GM12878 (cell line): ENCODE measurements at regions not wholly inside any gene's neighbourhood (a gene's known extent, or its start where the extent isn't known, plus 50 kb on each side); places are given as distances from the start of the nearest gene placed in this dataset.

ENCODE experiments used
- ATAC-seq: fragments of 200-7000 bp; cut with Tn5 transposase; 3 replicates; pipeline ENCODE4 v1.9.1; 2020; ENCODE audit warnings: mild to moderate bottlenecking, moderate library complexity
- BruUV-seq: library from RNA; stranded (reverse); fragments of 400-500 nt; replicated peaks from 2 replicates; lab custom pipeline; 2021; lab: Mats Ljungman, UMichigan
- CTCF ChIA-PET: fragments of 300-600 bp; sonication (Branson Sonifier 250); formaldehyde crosslinking; extraction: SDS; loops from one replicate; lab custom pipeline; 2021; ENCODE audit warnings: inconsistent platforms; lab: Yijun Ruan, JAX
- POLR2A ChIA-PET: fragments of 350-600 bp; formaldehyde crosslinking; extraction: SDS; loops from one replicate; lab custom pipeline; 2021; ENCODE audit warnings: inconsistent platforms; lab: Charles Lee
- RAD21 ChIA-PET: fragments of 300-600 bp; sonication (Branson Sonifier 250); formaldehyde crosslinking; loops from one replicate; lab custom pipeline; 2023; ENCODE audit warnings: antibody characterized with exemption; ENCODE audit not compliant: unreplicated experiment; lab: Charles Lee
- SMC1A ChIA-PET: fragments of 300-600 bp; sonication (Branson Sonifier 250); formaldehyde crosslinking; loops from one replicate; lab custom pipeline; 2023; ENCODE audit not compliant: unreplicated experiment, uncharacterized antibody; lab: Charles Lee
- DNase-seq: peaks from one replicate; pipeline ENCODE4 v3.0.0-alpha.2; 2011; ENCODE audit warnings: low read depth, low spot score
- FAIRE-seq: peaks from 3 replicates; lab custom pipeline; 2011; peaks lifted over from hg19 to GRCh38; lab: Jason Lieb, UNC
- H2AFZ ChIP-seq: 2 replicates; pipeline ENCODE4 v1.6.0; 2011; ENCODE audit warnings: low read depth, low read length, control low read depth; ENCODE audit not compliant: control insufficient read depth
- H3K27ac ChIP-seq: 2 replicates; pipeline ENCODE4 v1.5.1; 2011; ENCODE audit warnings: control low read depth; ENCODE audit not compliant: control insufficient read depth, insufficient read depth
- H3K27me3 ChIP-seq, 2 experiments: replicated peaks in 1 of 2; 2 replicates each; pipeline versions ENCODE4 v1.6.0 to v1.6.1; 2011; ENCODE audit warnings: low read length in 1 of 2; ENCODE audit not compliant: control insufficient read depth in 2 of 2, insufficient read depth in 2 of 2
- H3K36me3 ChIP-seq, 2 experiments: 2 replicates each; pipeline ENCODE4 v1.5.1; 2011; ENCODE audit warnings: low read length in 1 of 2; ENCODE audit not compliant: control insufficient read depth in 2 of 2, insufficient read depth in 2 of 2
- H3K4me1 ChIP-seq: 2 replicates; pipeline ENCODE4 v1.6.1; 2011; ENCODE audit warnings: mild to moderate bottlenecking, low read length, moderate library complexity, mixed read lengths; ENCODE audit not compliant: control insufficient read depth, insufficient read depth
- H3K4me2 ChIP-seq: 2 replicates; pipeline ENCODE4 v1.6.0; 2011; ENCODE audit warnings: control low read depth; ENCODE audit not compliant: control insufficient read depth, insufficient read depth
- H3K4me3 ChIP-seq: fragments of 200-600 bp; sonication (generic); 2 replicates; pipeline ENCODE4 v1.5.1; 2016
- H3K79me2 ChIP-seq: 2 replicates; pipeline ENCODE4 v1.6.0; 2011; ENCODE audit warnings: low read length; ENCODE audit not compliant: control insufficient read depth, insufficient read depth
- H3K9ac ChIP-seq: 2 replicates; pipeline ENCODE4 v1.8.0; 2011; ENCODE audit warnings: low read length, control low read depth, mixed read lengths; ENCODE audit not compliant: control insufficient read depth, insufficient read depth
- H3K9me3 ChIP-seq: replicated peaks from 3 replicates; pipeline ENCODE4 v1.5.1; 2011; ENCODE audit warnings: mild to moderate bottlenecking, low read length; ENCODE audit not compliant: control insufficient read depth, insufficient read depth
- H4K20me1 ChIP-seq: 2 replicates; pipeline ENCODE4 v1.6.0; 2011; ENCODE audit not compliant: control insufficient read depth, insufficient read depth
- CUX1 ChIP-seq: IDR thresholded peaks from 2 replicates; pipeline ENCODE4 v1.6.1; 2012; ENCODE audit warnings: improper control_type of control experiment, low read depth, low read length; ENCODE audit not compliant: insufficient replicate concordance
- EGR1 ChIP-seq, 2 experiments: IDR thresholded peaks; 1 replicate in 1 of 2; 2 replicates in 1 of 2; pipeline ENCODE4 v1.6.1; 2011 to 2012; ENCODE audit warnings: low read depth in 2 of 2, low read length in 2 of 2, borderline replicate concordance in 1 of 2, mild to moderate bottlenecking in 1 of 2, moderate library complexity in 1 of 2
- IKZF2 ChIP-seq, 2 experiments: fragments of 450-650 bp; IDR thresholded peaks; 2 replicates each; pipeline ENCODE4 v1.6.1; 2017; ENCODE audit warnings: mild to moderate bottlenecking in 2 of 2, moderate library complexity in 2 of 2
- NR2F1 ChIP-seq: fragments of 450-650 bp; conservative IDR thresholded peaks from 2 replicates; pipeline ENCODE4 v1.6.1; 2017; ENCODE audit warnings: mild to moderate bottlenecking
- RAD21 ChIP-seq: IDR thresholded peaks from 2 replicates; pipeline ENCODE4 v1.6.1; 2011; ENCODE audit warnings: mild to moderate bottlenecking, low read depth, low read length, moderate library complexity; ENCODE audit not compliant: insufficient read depth
- SUPT20H ChIP-seq: IDR thresholded peaks from 2 replicates; pipeline ENCODE4 v1.6.1; 2011; ENCODE audit warnings: low read depth, mild to moderate bottlenecking, low read length, moderate library complexity, borderline replicate concordance; ENCODE audit not compliant: control insufficient read depth
- ZNF217 ChIP-seq: fragments of 450-650 bp; IDR thresholded peaks from 2 replicates; pipeline ENCODE4 v1.6.1; 2017; ENCODE audit warnings: antibody characterized with exemption, mild to moderate bottlenecking
- ZNF592 ChIP-seq: fragments of 450-650 bp; IDR thresholded peaks from 2 replicates; pipeline ENCODE4 v1.6.1; 2017; ENCODE audit warnings: mild to moderate bottlenecking, moderate library complexity
- ZZZ3 ChIP-seq: IDR thresholded peaks from 2 replicates; pipeline ENCODE4 v1.6.1; 2011; ENCODE audit warnings: low read depth; ENCODE audit not compliant: control insufficient read depth, insufficient read length
- WGBS: methylation state at CpG from one replicate; pipeline ENCODE4 v1.1.6; 2016; ENCODE audit warnings: low lambda C conversion rate; ENCODE audit not compliant: insufficient replicate concordance, insufficient coverage; ENCODE audit errors: missing lambda C conversion rate; 5-methylcytosine and 5-hydroxymethylcytosine counted together
- in situ Hi-C: fragments of 300-500 bp; cut with MboI; formaldehyde crosslinking; loops from 9 replicates; pipeline ENCODE4 v1.14.3; 2018; ENCODE audit warnings: mixed read lengths
- intact Hi-C: fragments of 100-400 bp; cut with micrococcal nuclease; formaldehyde crosslinking; loops from one replicate; pipeline ENCODE4 v1.14.2; 2022; ENCODE audit not compliant: unreplicated experiment

GRCh38 chr5:29972597-29972996, 1220.9 kb upstream of the CDH6 start:
- no peaks in the 10 kb centered on the region for H3K79me2 ChIP-seq
- no peak overlapping the region for H2AFZ ChIP-seq
- WGBS, result 5% methylated on average over 3 of the region's 3 CpGs
- ChIA-PET POLR2A (no interaction called here), RAD21 (no interaction called here), SMC1A (interaction anchor here (1.0 kb wide), 1 partner anchor 10 kb away, joined by 4 read pairs; no protein-coding TSS in a partner anchor), CTCF (no interaction called here)
- no peak overlapping the region for H3K27ac ChIP-seq
- FAIRE-seq (no peak), ATAC-seq (no peak), DNase-seq (no peak)
- no peaks in the 10 kb centered on the region for H3K9me3 ChIP-seq
- in situ Hi-C loops, result no loop called here
- TF ChIP-seq IKZF2 (IDR thresholded peaks at IDR 0.05) (no peak), ZZZ3 (no peak), SUPT20H (no peak), NR2F1 (no peak), ZNF217 (no peak), RAD21 (no peak), CUX1 (no peak), ZNF592 (no peak), EGR1 (IDR thresholded peaks at IDR 0.05; ENCODE audit: borderline replicate concordance in 1 of 2, low read depth in 2 of 2, low read length in 2 of 2) (no peak)
- H3K9ac ChIP-seq, result no peak overlapping the region
- intact Hi-C loops, result no loop called here
- no peak overlapping the region for H3K4me2 ChIP-seq
- no peak overlapping the region for H3K4me3 ChIP-seq
- H3K36me3 ChIP-seq, result no peaks in the 10 kb centered on the region
- no peaks in the 10 kb centered on the region for H3K4me1 ChIP-seq
- no TSS peak for BruUV-seq
- H3K27me3 ChIP-seq, result no peaks in the 10 kb centered on the region
- H4K20me1 ChIP-seq, result no peaks in the 10 kb centered on the region
